H1 (cell line): ENCODE measurements at regions not wholly inside any gene's neighbourhood (a gene's known extent, or its start where the extent isn't known, plus 50 kb on each side); places are given as distances from the start of the nearest gene placed in this dataset.

Experiments
- CTCF ChIA-PET: fragments of 300-600 bp; sonication (Branson Sonifier 250); formaldehyde crosslinking; loops from one replicate; lab custom pipeline; 2021; ENCODE audit not compliant: partially characterized antibody; lab: Charles Lee
- POLR2A ChIA-PET: fragments of 300-600 bp; sonication (Branson Sonifier 250); formaldehyde crosslinking; loops from one replicate; lab custom pipeline; 2021; ENCODE audit warnings: inconsistent platforms; ENCODE audit not compliant: partially characterized antibody; lab: Charles Lee
- DNase-seq, 2 experiments: peaks; one replicate each; pipeline versions ENCODE4 v3.0.0 to v3.0.0-alpha.2; 2010 to 2022; ENCODE audit warnings: low spot score in 2 of 2, low read depth in 1 of 2, mixed read lengths in 1 of 2
- FAIRE-seq: peaks from 2 replicates; lab custom pipeline; 2011; peaks lifted over from hg19 to GRCh38; lab: Jason Lieb, UNC
- H2AFZ ChIP-seq: 2 replicates; pipeline ENCODE4 v1.8.1; 2012; ENCODE audit warnings: low read length, inconsistent platforms
- H2AK5ac ChIP-seq: 2 replicates; pipeline ENCODE4 v1.6.1; 2013; ENCODE audit warnings: low read depth, low read length
- H2BK120ac ChIP-seq: replicated peaks from 2 replicates; pipeline ENCODE3; 2013; ENCODE audit warnings: low read depth, low read length, inconsistent platforms
- H2BK12ac ChIP-seq: 2 replicates; pipeline ENCODE4 v1.6.1; 2013; ENCODE audit warnings: low read depth, low read length
- H2BK15ac ChIP-seq: 2 replicates; pipeline ENCODE4 v1.6.1; 2013; ENCODE audit warnings: low read length
- H2BK20ac ChIP-seq: 2 replicates; pipeline ENCODE4 v1.6.1; 2013; ENCODE audit warnings: low read length
- H2BK5ac ChIP-seq: 2 replicates; pipeline ENCODE4 v1.6.1; 2013; ENCODE audit warnings: low read depth, low read length
- H3K14ac ChIP-seq: 2 replicates; pipeline ENCODE4 v1.6.1; 2013; ENCODE audit warnings: inconsistent platforms; ENCODE audit not compliant: insufficient read length
- H3K18ac ChIP-seq: 2 replicates; pipeline ENCODE4 v1.6.1; 2013; ENCODE audit warnings: low read length; ENCODE audit errors: extremely low read depth
- H3K23ac ChIP-seq: 2 replicates; pipeline ENCODE4 v1.6.1; 2013; ENCODE audit warnings: inconsistent platforms; ENCODE audit not compliant: insufficient read length
- H3K23me2 ChIP-seq: 2 replicates; pipeline ENCODE4 v1.6.1; 2013; ENCODE audit warnings: low read depth, low read length
- H3K27ac ChIP-seq: 2 replicates; pipeline ENCODE4 v1.6.1; 2011; ENCODE audit warnings: low read depth, low read length, inconsistent platforms
- H3K27me3 ChIP-seq, 4 experiments: replicated peaks in 1 of 4; 1 replicate in 1 of 4; 2 replicates in 3 of 4; pipeline versions ENCODE4 v1.6.1 to v1.8.1; 2011 to 2013; ENCODE audit warnings: low read length in 3 of 4, mild to moderate bottlenecking in 3 of 4, inconsistent platforms in 2 of 4, mixed read lengths in 2 of 4, moderate library complexity in 1 of 4; ENCODE audit not compliant: control insufficient read depth in 3 of 4, insufficient read depth in 3 of 4; ENCODE audit errors: extremely low read depth in 1 of 4
- H3K36me3 ChIP-seq, 4 experiments: 2 replicates each; pipeline versions ENCODE4 v1.6.1 to v1.8.1; 2011 to 2013; ENCODE audit warnings: mild to moderate bottlenecking in 4 of 4, low read length in 3 of 4, moderate library complexity in 2 of 4, control low read depth in 1 of 4, inconsistent platforms in 1 of 4; ENCODE audit not compliant: insufficient read depth in 4 of 4, control insufficient read depth in 2 of 4
- H3K4ac ChIP-seq: replicated peaks from 2 replicates; pipeline ENCODE3; 2013; ENCODE audit warnings: low read length, low read depth, mixed read lengths, inconsistent platforms; ENCODE audit not compliant: insufficient read length
- H3K4me1 ChIP-seq, 4 experiments: replicated peaks in 1 of 4; 1 replicate in 1 of 4; 2 replicates in 3 of 4; pipeline versions ENCODE4 v1.6.1 to v1.8.1; 2011 to 2013; ENCODE audit warnings: low read length in 3 of 4, inconsistent platforms in 2 of 4, mixed read lengths in 1 of 4; ENCODE audit not compliant: insufficient read depth in 4 of 4, control insufficient read depth in 3 of 4
- H3K4me2 ChIP-seq, 2 experiments: 2 replicates each; pipeline versions ENCODE4 v1.6.1 to v1.8.1; 2011 to 2013; ENCODE audit warnings: low read depth in 2 of 2, low read length in 2 of 2, control low read depth in 1 of 2, inconsistent platforms in 1 of 2, mild to moderate bottlenecking in 1 of 2; ENCODE audit not compliant: insufficient read depth in 1 of 2
- H3K4me3 ChIP-seq, 4 experiments: fragments of 200-600, 300-600 bp in 1 of 4; sonication (generic), shearing (Covaris generic), sonication (Bioruptor Twin) in 1 of 4; 2 replicates each; pipeline versions ENCODE4 v1.5.1 to v1.8.1; 2011 to 2016; ENCODE audit warnings: low read length in 4 of 4, low read depth in 3 of 4, control low read depth in 2 of 4, inconsistent platforms in 2 of 4, mild to moderate bottlenecking in 2 of 4, mixed read lengths in 1 of 4, moderate library complexity in 1 of 4; ENCODE audit not compliant: insufficient read depth in 2 of 4; ENCODE audit errors: extremely low read depth in 1 of 4
- H3K56ac ChIP-seq: replicated peaks from 2 replicates; pipeline ENCODE3; 2013; ENCODE audit warnings: low read depth, mild to moderate bottlenecking, mixed read lengths, low read length, inconsistent platforms; ENCODE audit not compliant: insufficient read length
- H3K79me1 ChIP-seq: 2 replicates; pipeline ENCODE4 v1.6.1; 2013; ENCODE audit warnings: low read depth, low read length, control low read depth
- H3K79me2 ChIP-seq, 2 experiments: 2 replicates each; pipeline versions ENCODE4 v1.6.1 to v1.8.1; 2012 to 2013; ENCODE audit warnings: low read length in 2 of 2, mild to moderate bottlenecking in 2 of 2, inconsistent platforms in 1 of 2; ENCODE audit not compliant: insufficient read depth in 2 of 2, control insufficient read depth in 1 of 2
- H3K9ac ChIP-seq, 4 experiments: replicated peaks in 1 of 4; 1 replicate in 1 of 4; 2 replicates in 3 of 4; pipeline versions ENCODE4 v1.6.1 to v1.8.1; 2011 to 2013; ENCODE audit warnings: low read depth in 3 of 4, low read length in 3 of 4, control low read depth in 2 of 4, mild to moderate bottlenecking in 2 of 4, moderate library complexity in 2 of 4, inconsistent platforms in 1 of 4; ENCODE audit errors: extremely low read depth in 1 of 4
- H3K9me3 ChIP-seq, 2 experiments: 2 replicates each; pipeline versions ENCODE4 v1.6.1 to v1.8.1; 2012 to 2013; ENCODE audit warnings: mild to moderate bottlenecking in 2 of 2, moderate library complexity in 2 of 2, control low read depth in 1 of 2, inconsistent platforms in 1 of 2, low read depth in 1 of 2, low read length in 1 of 2, mixed read lengths in 1 of 2; ENCODE audit not compliant: insufficient read depth in 2 of 2
- H4K20me1 ChIP-seq, 2 experiments: replicated peaks in 1 of 2; 2 replicates each; pipeline versions ENCODE3 to v1.8.1; 2011 to 2013; ENCODE audit warnings: inconsistent platforms in 2 of 2, low read length in 2 of 2, mild to moderate bottlenecking in 1 of 2; ENCODE audit not compliant: insufficient read depth in 2 of 2, control insufficient read depth in 1 of 2
- H4K5ac ChIP-seq: 2 replicates; pipeline ENCODE4 v1.6.1; 2013; ENCODE audit warnings: low read length, low read depth, mixed read lengths, inconsistent platforms; ENCODE audit not compliant: insufficient read length
- H4K8ac ChIP-seq: 2 replicates; pipeline ENCODE4 v1.8.0; 2013; ENCODE audit warnings: mild to moderate bottlenecking, moderate library complexity, low read length, inconsistent platforms; ENCODE audit not compliant: insufficient read depth; ENCODE audit errors: extremely low read depth
- H4K91ac ChIP-seq: replicated peaks from 2 replicates; pipeline ENCODE3; 2013; ENCODE audit warnings: low read length, mixed read lengths, inconsistent platforms; ENCODE audit not compliant: insufficient read length
- EP300 ChIP-seq, 2 experiments: IDR thresholded peaks; 1 replicate in 1 of 2; 2 replicates in 1 of 2; pipeline ENCODE4 v1.6.1; 2011 to 2012; ENCODE audit warnings: low read depth in 2 of 2, low read length in 2 of 2, mild to moderate bottlenecking in 2 of 2, borderline replicate concordance in 1 of 2, inconsistent platforms in 1 of 2, moderate library complexity in 1 of 2
- MAFK ChIP-seq: IDR thresholded peaks from 2 replicates; pipeline ENCODE4 v1.6.1; 2012; ENCODE audit warnings: low read depth, mild to moderate bottlenecking, improper control_type of control experiment, low read length
- RAD21 ChIP-seq, 2 experiments: IDR thresholded peaks in 1 of 2; conservative IDR thresholded peaks in 1 of 2; 2 replicates each; pipeline ENCODE4 v1.6.1; 2011; ENCODE audit warnings: low read depth in 2 of 2, low read length in 2 of 2, improper control_type of control experiment in 1 of 2, inconsistent platforms in 1 of 2, mild to moderate bottlenecking in 1 of 2, moderate library complexity in 1 of 2
- SUZ12 ChIP-seq: fragments of 200-600 bp; sonication (generic); IDR thresholded peaks from 2 replicates; pipeline ENCODE4 v1.6.1; 2012; ENCODE audit warnings: mild to moderate bottlenecking, inconsistent platforms, low read length, moderate library complexity, mixed read lengths
- WGBS, 2 experiments: shearing (Covaris generic) in 1 of 2; methylation state at CpG; one replicate each; pipeline versions ENCODE4 v1.1.6 to v1.1.7; 2013 to 2015; ENCODE audit warnings: low lambda C conversion rate in 2 of 2, mixed read lengths in 2 of 2, inconsistent platforms in 1 of 2, low coverage in 1 of 2, missing lambda C conversion rate in 1 of 2; ENCODE audit not compliant: insufficient replicate concordance in 2 of 2, insufficient coverage in 1 of 2, insufficient read length in 1 of 2; ENCODE audit errors: extremely low coverage in 1 of 2, missing lambda C conversion rate in 1 of 2; 5-methylcytosine and 5-hydroxymethylcytosine counted together
- TF ChIP-seq, protein P1 (sequence below): IDR thresholded peaks from 2 replicates; pipeline ENCODE4 v1.6.1; 2011; ENCODE audit warnings: low read length, improper control_type of control experiment
- TF ChIP-seq, protein P2 (sequence below), 3 experiments: IDR thresholded peaks; 1 replicate in 2 of 3; 2 replicates in 1 of 3; pipeline versions ENCODE4 v1.5.1 to v1.6.1; 2011; ENCODE audit warnings: low read length in 3 of 3, mild to moderate bottlenecking in 3 of 3, inconsistent platforms in 2 of 3, low read depth in 1 of 3, moderate library complexity in 1 of 3; ENCODE audit not compliant: insufficient read depth in 1 of 3; ENCODE audit errors: control extremely low read depth in 1 of 3

DNA sequence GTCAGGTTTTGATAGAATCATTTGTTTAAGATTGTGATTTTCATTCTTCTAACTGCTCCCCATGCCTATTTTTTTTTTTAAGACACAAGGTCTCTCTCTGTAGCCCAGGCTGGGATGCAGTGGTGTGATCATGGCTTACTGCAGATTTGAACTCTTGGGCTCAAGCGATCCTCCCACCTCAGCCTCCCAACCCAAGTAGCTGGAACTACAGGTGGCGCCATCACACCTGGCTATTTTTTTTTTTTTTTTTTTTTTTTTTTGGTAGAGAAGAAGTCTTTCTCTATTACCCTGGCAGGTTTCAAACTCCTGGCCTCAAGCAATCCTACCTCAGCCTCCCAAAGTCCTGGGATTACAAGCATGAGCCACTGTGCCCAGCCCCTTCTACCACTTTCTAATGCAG, 223.3 kb downstream of the CBLN1 start:
- Histone ChIP-seq H3K4me2 (no peak overlapping the region), H3K79me2 (no peaks in the 10 kb centered on the region), H2BK15ac (no peak overlapping the region), H4K91ac (no peak overlapping the region), H4K20me1 (no peaks in the 10 kb centered on the region), H3K56ac (no peak overlapping the region), H2BK120ac (no peak overlapping the region), H3K23me2 (no peaks in the 10 kb centered on the region), H2BK12ac (no peak overlapping the region), H2BK20ac (no peak overlapping the region), H4K8ac (no peak overlapping the region), H3K4me3 (no peak overlapping the region), H3K9ac (no peak overlapping the region), H2AFZ (no peak overlapping the region), H3K14ac (no peak overlapping the region), H3K27ac (no peak overlapping the region)
- POLR2A ChIA-PET, result interaction anchor here (0.7 kb wide), 1 partner anchor 510 kb away, joined by 3 read pairs; no protein-coding TSS in a partner anchor
- FAIRE-seq (no peak), DNase-seq (no peak)
- TF ChIP-seq SUZ12 (no peak), RAD21 (IDR thresholded peaks at IDR 0.05 in 1 of 2, conservative IDR thresholded peaks at IDR 0.05 in 1 of 2; ENCODE audit: low read depth in 2 of 2, low read length in 2 of 2) (peak; percentile 54 to 64), EP300 (IDR thresholded peaks at IDR 0.05; ENCODE audit: borderline replicate concordance in 1 of 2, low read depth in 2 of 2, low read length in 2 of 2) (no peak), MAFK (no peak)
- TF ChIP-seq, protein P1, sequence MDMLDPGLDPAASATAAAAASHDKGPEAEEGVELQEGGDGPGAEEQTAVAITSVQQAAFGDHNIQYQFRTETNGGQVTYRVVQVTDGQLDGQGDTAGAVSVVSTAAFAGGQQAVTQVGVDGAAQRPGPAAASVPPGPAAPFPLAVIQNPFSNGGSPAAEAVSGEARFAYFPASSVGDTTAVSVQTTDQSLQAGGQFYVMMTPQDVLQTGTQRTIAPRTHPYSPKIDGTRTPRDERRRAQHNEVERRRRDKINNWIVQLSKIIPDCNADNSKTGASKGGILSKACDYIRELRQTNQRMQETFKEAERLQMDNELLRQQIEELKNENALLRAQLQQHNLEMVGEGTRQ, result no peak
- TF ChIP-seq, protein P2, sequence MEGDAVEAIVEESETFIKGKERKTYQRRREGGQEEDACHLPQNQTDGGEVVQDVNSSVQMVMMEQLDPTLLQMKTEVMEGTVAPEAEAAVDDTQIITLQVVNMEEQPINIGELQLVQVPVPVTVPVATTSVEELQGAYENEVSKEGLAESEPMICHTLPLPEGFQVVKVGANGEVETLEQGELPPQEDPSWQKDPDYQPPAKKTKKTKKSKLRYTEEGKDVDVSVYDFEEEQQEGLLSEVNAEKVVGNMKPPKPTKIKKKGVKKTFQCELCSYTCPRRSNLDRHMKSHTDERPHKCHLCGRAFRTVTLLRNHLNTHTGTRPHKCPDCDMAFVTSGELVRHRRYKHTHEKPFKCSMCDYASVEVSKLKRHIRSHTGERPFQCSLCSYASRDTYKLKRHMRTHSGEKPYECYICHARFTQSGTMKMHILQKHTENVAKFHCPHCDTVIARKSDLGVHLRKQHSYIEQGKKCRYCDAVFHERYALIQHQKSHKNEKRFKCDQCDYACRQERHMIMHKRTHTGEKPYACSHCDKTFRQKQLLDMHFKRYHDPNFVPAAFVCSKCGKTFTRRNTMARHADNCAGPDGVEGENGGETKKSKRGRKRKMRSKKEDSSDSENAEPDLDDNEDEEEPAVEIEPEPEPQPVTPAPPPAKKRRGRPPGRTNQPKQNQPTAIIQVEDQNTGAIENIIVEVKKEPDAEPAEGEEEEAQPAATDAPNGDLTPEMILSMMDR (IDR thresholded peaks at IDR 0.05; ENCODE audit: control extremely low read depth in 1 of 3, insufficient read depth in 1 of 3, low read depth in 1 of 3, low read length in 3 of 3), result peak in 2 of 3 experiments; percentile 23 to 32; a peak in 2 of 4 replicates
- TF ChIP-seq, all 59 proteins: peak for 2
- no peak overlapping the region for H2AK5ac ChIP-seq
- no peak overlapping the region for H3K4ac ChIP-seq
- no peak overlapping the region for H3K23ac ChIP-seq
- no peak overlapping the region for H2BK5ac ChIP-seq
- no peak overlapping the region for H3K18ac ChIP-seq
- WGBS, 2 experiments, result 91% methylated on average over 2 of the region's 2 CpGs; no CpG with 5 or more reads in 1 of the 2 experiments
- no peaks in the 10 kb centered on the region for H3K9me3 ChIP-seq
- no peaks in the 10 kb centered on the region for H3K27me3 ChIP-seq
- peaks cover 0 to 9% (median 1%) of the 10 kb centered on the region in 4 experiments; a peak in 4 of 7 replicates for H3K4me1 ChIP-seq
- no peaks in the 10 kb centered on the region for H3K79me1 ChIP-seq
- no peaks in the 10 kb centered on the region for H3K36me3 ChIP-seq
- CTCF ChIA-PET, result interaction anchor here (0.6 to 2.0 kb wide), 17 partner anchors 8 to 943 kb away, joined by 3 to 9 read pairs (median 4); no protein-coding TSS in a partner anchor
- H4K5ac ChIP-seq, result no peak overlapping the region
